Suprapubic skin (tissue), 3 donors: ENCODE measurements at regions not wholly inside any gene's neighbourhood (a gene's known extent, or its start where the extent isn't known, plus 50 kb on each side); places are given as distances from the start of the nearest gene placed in this dataset.

Experiments
- CTCF ChIP-seq, 2 donors: fragments of 200-600 bp in 1 of 2; fragments of 450-650 bp in 1 of 2; sonication (generic) in 1 of 2; IDR thresholded peaks; one replicate each; pipeline ENCODE4 v1.5.1; 2016 to 2019; ENCODE audit warnings: antibody characterized with exemption in 2 of 2, mild to moderate bottlenecking in 1 of 2, moderate library complexity in 1 of 2
- POLR2A ChIP-seq, 2 donors: fragments of 450-650 bp; IDR thresholded peaks; one replicate each; pipeline ENCODE4 v1.6.1; 2017; ENCODE audit warnings: antibody characterized with exemption in 2 of 2, mild to moderate bottlenecking in 2 of 2, moderate library complexity in 2 of 2

DNA sequence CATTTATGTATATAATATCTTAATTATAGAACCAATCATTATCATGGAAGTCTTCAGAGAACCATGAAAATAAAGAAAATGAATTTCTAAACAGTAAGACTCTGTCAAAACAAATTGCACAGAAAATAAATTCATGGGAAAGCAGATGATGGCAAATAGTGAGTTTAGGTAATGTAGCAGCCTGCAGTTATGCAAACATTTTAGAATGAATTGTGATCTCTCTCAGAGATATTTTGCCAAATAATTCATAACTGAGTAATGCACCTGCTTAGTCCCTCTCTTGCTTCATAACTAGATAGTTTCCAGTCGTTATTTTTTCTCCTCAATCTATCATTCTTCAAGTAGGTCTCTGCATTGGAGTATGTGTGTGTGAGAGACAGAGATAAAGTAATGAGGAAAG lies 492.7 kb upstream of the THBS1 start:
- TF ChIP-seq CTCF (IDR thresholded peaks at IDR 0.05) = no peak
- TF ChIP-seq POLR2A (IDR thresholded peaks at IDR 0.05) = no peak
